Activated T-helper 1 cell treated with anti-CD3 and anti-CD28 coated beads, Interleukin-12 subunit alpha, Interleukin-12 subunit beta, Interleukin-2, Interleukin-4 antibody, amounts not matched to agents 30 ng/mL and 10 ng/mL and 1 ng/mL, durations not matched to agents 14 hours and 24 hours and 36 hours (primary cell): ENCODE measurements at regions not wholly inside any gene's neighbourhood (a gene's known extent, or its start where the extent isn't known, plus 50 kb on each side); places are given as distances from the start of the nearest gene placed in this dataset.
"Not testable (repeated sequence)": the region's sequence is repeated elsewhere in the genome, so short reads cannot be mapped to it uniquely, and the experiment has no call there.

Source experiments
- DNase-seq: peaks from one replicate; pipeline ENCODE4 v3.0.0; 2021; ENCODE audit warnings: low spot score
- H3K27ac Mint-ChIP-seq: one replicate; pipeline ENCODE4 v1.8.0; 2021; ENCODE audit warnings: mild to moderate bottlenecking, mixed read lengths
- H3K27me3 Mint-ChIP-seq: one replicate; pipeline ENCODE4 v1.8.0; 2022; ENCODE audit warnings: mild to moderate bottlenecking, moderate library complexity, mixed read lengths; ENCODE audit not compliant: insufficient read depth
- H3K36me3 Mint-ChIP-seq: one replicate; pipeline ENCODE4 v1.8.0; 2021; ENCODE audit warnings: low read depth, mixed read lengths
- H3K4me1 Mint-ChIP-seq: one replicate; pipeline ENCODE4 v1.8.0; 2021; ENCODE audit warnings: low read depth, mixed read lengths
- H3K4me3 Mint-ChIP-seq: one replicate; pipeline ENCODE4 v1.8.0; 2021; ENCODE audit warnings: mild to moderate bottlenecking, moderate library complexity, mixed read lengths
- H3K9me3 Mint-ChIP-seq: one replicate; pipeline ENCODE4 v1.8.0; 2021; ENCODE audit warnings: mixed read lengths
- intact Hi-C: fragments of 100-400 bp; cut with micrococcal nuclease; formaldehyde crosslinking; loops from one replicate; pipeline ENCODE4 v1.15.1; 2024

- intact Hi-C loops: no loop called here
- H3K27me3 Mint-ChIP-seq: no peaks in the 10 kb centered on the region
- no peaks in the 10 kb centered on the region for H3K4me1 Mint-ChIP-seq
- no peak for DNase-seq
- no peak overlapping the region for H3K27ac Mint-ChIP-seq
- H3K9me3 Mint-ChIP-seq: no peaks in the 10 kb centered on the region
- H3K36me3 Mint-ChIP-seq: no peaks in the 10 kb centered on the region
- no peak overlapping the region for H3K4me3 Mint-ChIP-seq
Observed at GRCh38 chr13:90715485-90715884, 632.0 kb upstream of the MIR17HG start.

DNA sequence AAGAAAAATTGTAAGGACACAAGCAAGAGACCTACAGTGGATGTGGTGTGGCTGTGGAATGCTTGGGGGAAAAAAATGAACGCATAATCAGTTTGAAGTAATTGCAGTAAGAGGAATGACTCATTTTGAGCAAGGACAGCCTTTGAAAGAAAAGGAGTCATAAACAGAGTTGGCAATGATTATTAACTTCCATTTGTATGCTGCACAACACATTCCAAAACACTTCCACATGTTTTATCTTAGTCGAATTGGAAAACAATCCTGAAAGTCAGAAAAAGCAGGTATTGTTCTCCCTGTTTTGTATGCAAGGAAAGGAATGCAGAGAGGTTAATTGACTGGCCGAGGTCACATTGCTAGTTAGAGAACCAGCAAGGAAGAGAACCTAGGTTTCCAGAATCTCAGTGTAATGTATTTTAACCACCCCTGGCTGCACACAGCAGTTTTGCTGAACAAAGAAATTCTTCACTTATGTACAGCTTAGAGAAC, 630.0 kb upstream of the MIR17HG start:
- intact Hi-C loops: no loop called here
- Mint-ChIP-seq H3K27ac (no peak overlapping the region), H3K36me3 (no peaks in the 10 kb centered on the region), H3K4me1 (no peaks in the 10 kb centered on the region), H3K27me3 (no peaks in the 10 kb centered on the region), H3K9me3 (no peaks in the 10 kb centered on the region), H3K4me3 (no peak overlapping the region)
- no peak for DNase-seq

GRCh38 chr13:90719461-90719860, 628.0 kb upstream of the MIR17HG start:
- no peak for DNase-seq
- no peaks in the 10 kb centered on the region for H3K4me1 Mint-ChIP-seq
- intact Hi-C loops: no loop called here
- H3K27ac Mint-ChIP-seq: no peak overlapping the region
- H3K27me3 Mint-ChIP-seq: no peaks in the 10 kb centered on the region
- no peaks in the 10 kb centered on the region for H3K36me3 Mint-ChIP-seq
- H3K4me3 Mint-ChIP-seq: no peak overlapping the region
- no peaks in the 10 kb centered on the region for H3K9me3 Mint-ChIP-seq

GRCh38 chr13:90721937-90722336, 625.5 kb upstream of the MIR17HG start:
- Mint-ChIP-seq H3K9me3 (peaks cover 9% of the 10 kb centered on the region), H3K27me3 (no peaks in the 10 kb centered on the region), H3K27ac (no peak overlapping the region), H3K4me3 (no peak overlapping the region), H3K36me3 (no peaks in the 10 kb centered on the region), H3K4me1 (no peaks in the 10 kb centered on the region)
- DNase-seq: no peak
- intact Hi-C loops: no loop called here

GRCh38 chr13:90723381-90723780, 624.1 kb upstream of the MIR17HG start:
- Mint-ChIP-seq H3K4me1 (no peaks in the 10 kb centered on the region), H3K9me3 (peaks cover 9% of the 10 kb centered on the region), H3K36me3 (no peaks in the 10 kb centered on the region), H3K27ac (no peak overlapping the region), H3K4me3 (no peak overlapping the region), H3K27me3 (no peaks in the 10 kb centered on the region)
- DNase-seq: no peak
- intact Hi-C loops: no loop called here

GRCh38 chr13:90726375-90726774, 621.1 kb upstream of the MIR17HG start:
- intact Hi-C loops: no loop called here

GRCh38 chr13:90732049-90732448, 615.4 kb upstream of the MIR17HG start:
- Mint-ChIP-seq H3K4me1 (no peaks in the 10 kb centered on the region), H3K27me3 (no peaks in the 10 kb centered on the region), H3K4me3 (no peak overlapping the region), H3K27ac (no peak overlapping the region), H3K9me3 (peaks cover 42% of the 10 kb centered on the region), H3K36me3 (no peaks in the 10 kb centered on the region)
- DNase-seq: no peak
- intact Hi-C loops: no loop called here

More at GRCh38 chr13:90726375-90726774, 621.1 kb upstream of the MIR17HG start:
- Mint-ChIP-seq H3K4me3 (no peak overlapping the region), H3K36me3 (no peaks in the 10 kb centered on the region), H3K27me3 (no peaks in the 10 kb centered on the region), H3K9me3 (peaks cover 22% of the 10 kb centered on the region), H3K27ac (no peak overlapping the region), H3K4me1 (no peaks in the 10 kb centered on the region)
- no peak for DNase-seq

DNA sequence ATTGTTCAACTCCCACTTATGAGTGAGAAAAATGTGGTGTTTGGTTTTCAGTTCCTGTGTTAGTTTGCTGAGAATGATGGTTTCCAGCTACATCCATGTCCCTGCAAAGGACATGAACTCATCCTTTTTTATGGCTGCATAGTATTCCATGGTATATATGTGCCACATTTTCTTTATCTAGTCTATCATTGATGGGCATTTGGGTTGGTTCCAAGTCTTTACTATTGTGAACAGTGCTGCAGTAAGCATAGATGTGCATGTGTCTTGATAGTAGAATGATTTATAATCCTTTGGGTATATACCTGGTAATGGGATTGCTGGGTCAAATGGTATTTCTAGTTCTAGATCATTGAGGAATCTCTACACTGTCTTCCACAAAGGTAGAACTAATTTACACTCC, 613.0 kb upstream of the MIR17HG start:
- DNase-seq, H3K4me3 Mint-ChIP-seq, H3K27me3 Mint-ChIP-seq, H3K36me3 Mint-ChIP-seq, H3K27ac Mint-ChIP-seq, H3K4me1 Mint-ChIP-seq, intact Hi-C loops: not testable (repeated sequence)
- peaks cover 44% of the 10 kb centered on the region for H3K9me3 Mint-ChIP-seq

GRCh38 chr13:90738881-90739280, 608.6 kb upstream of the MIR17HG start:
- H3K4me1 Mint-ChIP-seq: no peaks in the 10 kb centered on the region
- DNase-seq: no peak
- no peak overlapping the region for H3K4me3 Mint-ChIP-seq
- no peaks in the 10 kb centered on the region for H3K27me3 Mint-ChIP-seq
- H3K27ac Mint-ChIP-seq: no peak overlapping the region
- intact Hi-C loops: no loop called here
- H3K9me3 Mint-ChIP-seq: peaks cover 30% of the 10 kb centered on the region
- no peaks in the 10 kb centered on the region for H3K36me3 Mint-ChIP-seq

DNA sequence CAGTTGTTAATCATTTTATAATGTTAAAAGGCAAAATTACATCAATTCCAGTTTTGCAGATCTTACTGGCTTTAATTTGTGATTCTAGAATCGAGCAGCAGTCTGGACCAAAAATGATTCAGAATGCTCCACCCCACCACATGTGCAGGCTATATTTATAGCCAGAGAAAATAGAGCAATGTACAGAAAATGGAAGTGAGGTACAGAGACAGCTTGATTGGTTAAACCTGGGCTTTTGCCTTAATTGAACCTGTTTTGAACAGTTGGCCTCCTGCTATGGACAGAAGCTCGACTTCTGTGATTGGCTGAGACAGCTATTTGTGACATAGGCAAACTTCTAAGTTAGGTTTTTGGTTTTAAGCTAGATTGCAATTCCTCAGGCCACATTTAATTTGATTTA, 607.4 kb upstream of the MIR17HG start:
- Mint-ChIP-seq H3K27me3 (no peaks in the 10 kb centered on the region), H3K4me3 (no peak overlapping the region), H3K4me1 (no peaks in the 10 kb centered on the region), H3K9me3 (peaks cover 22% of the 10 kb centered on the region), H3K27ac (no peak overlapping the region), H3K36me3 (no peaks in the 10 kb centered on the region)
- intact Hi-C loops: no loop called here
- no peak for DNase-seq

DNA sequence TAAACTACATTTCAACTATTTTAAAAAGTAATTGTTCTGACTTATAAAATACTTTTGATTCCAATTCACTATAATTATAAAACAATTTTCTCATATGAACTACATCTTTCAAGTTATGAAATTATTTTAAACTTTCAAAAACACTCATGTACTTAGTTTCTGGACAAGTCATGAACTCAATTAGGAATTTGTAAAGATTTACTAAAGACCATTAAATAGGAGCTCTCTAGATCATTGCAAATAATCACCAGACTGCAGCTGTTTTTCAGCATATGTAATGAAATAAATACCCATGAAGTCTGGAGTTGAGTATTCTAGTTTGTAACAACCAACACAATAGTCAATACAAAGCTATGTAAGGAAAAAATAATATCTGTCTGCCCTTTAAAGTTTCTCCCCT, 605.1 kb upstream of the MIR17HG start:
- Mint-ChIP-seq H3K27ac (no peak overlapping the region), H3K4me3 (no peak overlapping the region), H3K27me3 (no peaks in the 10 kb centered on the region), H3K36me3 (no peaks in the 10 kb centered on the region), H3K4me1 (no peaks in the 10 kb centered on the region), H3K9me3 (peaks cover 3% of the 10 kb centered on the region)
- DNase-seq: no peak
- intact Hi-C loops: no loop called here

DNA sequence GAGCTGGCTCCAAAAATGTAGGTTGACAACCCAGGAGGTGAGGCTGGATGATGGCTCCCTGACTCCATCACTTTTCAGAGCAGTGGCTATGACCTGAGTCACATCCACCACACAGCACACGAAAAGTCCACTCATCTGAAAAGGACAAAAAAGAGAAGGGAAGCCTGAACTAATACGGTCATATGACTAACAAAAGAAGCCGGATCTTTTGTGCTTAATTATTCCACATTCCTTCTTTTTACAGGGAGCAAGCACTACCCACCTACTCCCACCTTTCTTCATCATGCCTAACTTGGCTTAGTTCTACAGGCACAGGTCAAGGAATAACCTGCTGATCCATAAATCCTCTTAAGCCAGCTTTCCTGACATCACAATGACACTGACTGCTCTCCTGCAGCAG, 601.3 kb upstream of the MIR17HG start:
- no peaks in the 10 kb centered on the region for H3K4me1 Mint-ChIP-seq
- no peak for DNase-seq
- intact Hi-C loops: no loop called here
- no peaks in the 10 kb centered on the region for H3K27me3 Mint-ChIP-seq
- no peak overlapping the region for H3K27ac Mint-ChIP-seq
- H3K36me3 Mint-ChIP-seq: no peaks in the 10 kb centered on the region
- H3K4me3 Mint-ChIP-seq: no peak overlapping the region
- H3K9me3 Mint-ChIP-seq: peaks cover 13% of the 10 kb centered on the region

DNA sequence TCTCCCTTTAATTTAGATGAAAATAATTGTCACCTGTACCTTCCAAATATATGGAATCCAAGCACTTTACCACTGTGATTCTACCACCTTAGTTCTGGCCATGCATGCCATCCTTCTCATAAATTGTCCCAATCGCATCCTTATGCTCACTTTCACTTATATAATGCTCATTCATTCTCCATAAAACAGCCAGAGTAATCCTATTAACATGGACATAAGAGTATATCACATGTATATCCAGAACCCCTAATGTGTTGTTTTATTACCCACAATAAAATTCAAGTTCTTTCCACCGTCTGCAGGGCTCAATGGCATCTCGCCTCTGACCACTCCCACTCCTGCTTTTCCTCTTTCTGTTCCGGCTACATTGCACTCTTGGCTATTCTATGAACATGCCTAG, 597.5 kb upstream of the MIR17HG start:
- Mint-ChIP-seq H3K36me3 (no peaks in the 10 kb centered on the region), H3K27ac (no peak overlapping the region), H3K4me3 (no peak overlapping the region), H3K27me3 (no peaks in the 10 kb centered on the region), H3K9me3 (peaks cover 15% of the 10 kb centered on the region), H3K4me1 (no peaks in the 10 kb centered on the region)
- no peak for DNase-seq
- intact Hi-C loops: no loop called here

DNA sequence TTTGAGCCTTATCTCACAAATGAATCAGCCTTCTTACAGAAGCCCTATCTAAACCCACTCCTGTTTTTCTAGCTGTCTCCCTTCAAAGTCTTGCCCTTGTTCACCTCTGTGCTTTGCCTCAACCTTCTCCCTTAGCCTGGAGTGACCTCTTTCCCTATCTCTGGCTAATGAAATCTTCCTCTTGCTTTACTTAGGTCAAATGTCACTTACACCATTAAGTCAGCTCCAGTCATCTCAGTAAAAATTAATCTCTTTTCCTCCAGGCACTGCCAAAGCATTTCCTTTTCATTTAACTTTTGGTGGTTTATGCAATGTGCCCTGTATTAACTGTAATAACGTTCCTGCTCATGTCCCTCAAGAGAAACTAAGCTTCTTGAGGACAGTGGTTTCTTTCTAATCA, 596.5 kb upstream of the MIR17HG start:
- Mint-ChIP-seq H3K9me3 (peaks cover 15% of the 10 kb centered on the region), H3K36me3 (no peaks in the 10 kb centered on the region), H3K4me1 (no peaks in the 10 kb centered on the region), H3K27me3 (no peaks in the 10 kb centered on the region), H3K4me3 (no peak overlapping the region), H3K27ac (no peak overlapping the region)
- intact Hi-C loops: no loop called here
- DNase-seq: no peak
